Stimulated activated CD4-positive, alpha-beta T cell treated with anti-CD3 and anti-CD28 coated beads, Interleukin-15, amount 100 ng/mL, for 24 hours (primary cell): ENCODE measurements at regions not wholly inside any gene's neighbourhood (a gene's known extent, or its start where the extent isn't known, plus 50 kb on each side); places are given as distances from the start of the nearest gene placed in this dataset.
"Not testable (repeated sequence)": the region's sequence is repeated elsewhere in the genome, so short reads cannot be mapped to it uniquely, and the experiment has no call there.

Experiments used
- DNase-seq: peaks from one replicate; pipeline ENCODE4 v3.0.0-alpha.2; 2020

- DNase-seq = no peak
Observed at GRCh38 chr2:193219413-193219812, 1024.7 kb upstream of the TMEFF2 start.

DNA sequence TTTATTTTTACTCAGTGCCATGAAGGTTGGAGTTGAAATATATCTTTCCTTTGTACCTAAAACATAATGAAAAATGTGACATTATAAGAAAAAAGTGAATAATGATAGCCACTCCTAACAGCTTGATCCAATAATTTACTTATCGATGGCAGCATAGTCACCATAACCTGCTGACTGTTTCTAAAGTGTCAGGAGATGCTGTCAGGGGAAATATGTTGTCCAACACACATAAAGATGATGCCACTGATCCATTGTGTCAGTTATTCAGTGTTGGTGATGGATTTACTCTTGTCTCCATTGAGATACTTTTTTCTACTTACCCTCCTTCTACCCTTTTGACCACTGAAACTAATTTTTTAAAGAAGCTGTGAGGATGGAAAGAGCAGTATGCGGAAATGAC is 1006.9 kb upstream of the TMEFF2 start:
- no peak for DNase-seq

DNA sequence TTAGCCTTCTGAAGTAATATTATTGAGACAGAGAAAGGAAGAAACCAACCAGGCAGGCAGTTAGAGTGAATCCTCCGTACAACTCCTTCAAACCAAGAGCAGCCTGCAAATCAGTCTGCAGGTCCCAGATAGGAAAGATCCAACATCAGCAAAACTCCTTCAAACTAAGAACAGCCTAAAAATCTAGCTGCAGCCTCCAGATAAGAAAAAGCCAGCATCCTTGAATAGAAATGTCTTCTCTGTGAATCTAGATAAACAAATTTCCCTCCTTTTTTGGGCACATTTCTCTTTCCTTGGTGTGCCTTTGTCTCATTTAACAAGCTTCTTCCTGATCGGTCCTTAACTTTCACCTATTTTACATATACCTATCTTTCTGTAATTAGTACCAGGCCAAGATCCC is 1004.6 kb upstream of the TMEFF2 start:
- DNase-seq = no peak

GRCh38 chr2:193187816-193188215 is 993.1 kb upstream of the TMEFF2 start:
- no peak for DNase-seq

GRCh38 chr2:193170981-193171380 is 976.2 kb upstream of the TMEFF2 start:
- DNase-seq = not testable (repeated sequence)

DNA sequence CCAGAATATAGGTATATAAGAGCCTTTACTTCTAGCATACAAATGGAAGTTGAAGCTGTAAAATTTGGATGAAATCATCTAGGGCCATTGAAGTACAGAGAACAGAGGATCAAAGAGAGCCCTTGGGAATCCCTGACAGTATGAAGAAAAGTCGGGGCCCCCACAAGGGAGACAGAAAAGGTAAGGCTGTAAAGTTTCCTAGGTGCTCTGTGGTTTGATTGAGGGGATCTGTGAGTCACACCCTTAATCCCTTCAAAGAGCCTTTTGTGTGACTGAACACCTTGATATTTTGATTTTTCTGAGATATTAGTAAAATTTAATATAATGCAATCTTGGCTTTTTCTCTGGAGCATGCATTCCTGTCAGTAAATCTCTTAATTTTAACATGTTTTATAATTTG is 961.7 kb upstream of the TMEFF2 start:
- no peak for DNase-seq

- no peak for DNase-seq
Observed at GRCh38 chr2:193154076-193154475, 959.3 kb upstream of the TMEFF2 start.

DNA sequence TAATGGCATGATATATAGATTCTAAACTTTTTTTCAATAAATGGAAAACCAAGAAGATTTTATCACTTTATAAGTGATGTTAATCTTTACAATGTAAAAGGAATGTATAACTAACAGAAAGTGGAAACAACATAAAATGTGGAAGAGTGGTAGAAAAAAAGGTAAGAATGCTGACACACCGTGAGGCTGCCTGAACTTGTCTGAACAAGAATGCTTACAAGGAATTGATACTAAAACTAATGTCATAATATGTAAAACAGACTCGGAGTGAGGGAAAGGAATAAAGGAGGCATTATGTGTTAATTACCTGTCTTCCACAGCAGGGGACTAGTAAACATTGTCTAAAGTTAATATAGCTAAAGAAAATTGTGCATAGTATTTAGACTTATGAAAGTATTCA is 958.8 kb upstream of the TMEFF2 start:
- DNase-seq = no peak

GRCh38 chr2:193142467-193142866 is 947.7 kb upstream of the TMEFF2 start:
- not testable (repeated sequence) for DNase-seq

DNA sequence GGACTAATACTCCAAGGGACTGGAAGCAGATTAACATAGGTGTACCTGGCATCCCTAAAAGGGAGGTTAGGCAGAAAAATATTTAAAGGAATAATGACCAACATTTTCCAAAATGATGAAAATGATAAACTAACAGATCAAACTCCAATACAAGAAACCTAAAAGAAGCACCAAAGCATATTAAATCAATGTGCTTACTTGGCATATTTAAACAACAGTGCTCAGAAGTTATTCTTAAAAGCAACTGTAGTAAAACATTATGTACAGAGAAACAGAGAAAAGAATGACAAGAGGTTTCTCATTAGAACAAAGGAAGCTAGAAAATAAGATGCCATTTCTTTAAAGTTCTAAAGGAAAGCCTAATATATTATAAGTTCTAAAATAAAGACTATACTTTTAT is 947.3 kb upstream of the TMEFF2 start:
- no peak for DNase-seq

GRCh38 chr2:193140895-193141294 is 946.2 kb upstream of the TMEFF2 start:
- DNase-seq = not testable (repeated sequence)

DNA sequence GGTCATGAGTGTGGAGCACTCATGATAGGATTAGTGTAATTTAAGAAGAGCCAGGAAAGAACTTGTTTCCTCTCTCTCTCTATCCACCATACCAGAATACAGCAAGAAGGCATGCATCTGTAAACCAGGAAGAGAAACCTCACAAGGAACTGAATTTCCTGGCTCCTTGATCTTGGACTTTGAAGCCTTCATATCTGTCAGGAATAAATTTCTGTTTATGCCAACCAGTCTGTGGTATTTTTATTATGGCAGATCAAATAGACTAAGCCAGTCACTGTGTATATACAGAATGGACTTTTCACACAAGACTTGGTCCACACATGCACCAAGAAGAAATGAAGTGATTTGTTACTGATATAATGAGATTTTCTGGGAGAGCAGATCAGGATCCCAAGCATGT is 930.1 kb upstream of the TMEFF2 start:
- no peak for DNase-seq

DNA sequence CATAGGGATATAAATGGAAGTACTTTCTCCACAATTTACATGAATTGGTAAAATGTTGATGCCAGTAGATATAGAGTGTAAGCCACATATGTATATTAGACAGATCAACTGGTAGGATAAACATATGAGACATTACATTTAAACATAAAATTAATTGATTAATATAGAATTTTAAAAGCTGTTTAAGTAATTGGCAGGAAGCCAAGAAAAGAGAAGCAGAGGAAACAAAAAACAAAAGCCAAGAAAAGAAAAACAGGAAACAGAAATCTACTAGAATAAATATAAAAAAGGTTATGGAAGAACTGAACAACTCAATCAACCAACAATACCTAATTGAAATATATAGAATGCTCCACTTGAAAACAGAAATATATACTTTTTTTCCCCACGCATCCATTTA is 920.1 kb upstream of the TMEFF2 start:
- DNase-seq = no peak

GRCh38 chr2:193112986-193113385 is 918.3 kb upstream of the TMEFF2 start:
- no peak for DNase-seq

DNA sequence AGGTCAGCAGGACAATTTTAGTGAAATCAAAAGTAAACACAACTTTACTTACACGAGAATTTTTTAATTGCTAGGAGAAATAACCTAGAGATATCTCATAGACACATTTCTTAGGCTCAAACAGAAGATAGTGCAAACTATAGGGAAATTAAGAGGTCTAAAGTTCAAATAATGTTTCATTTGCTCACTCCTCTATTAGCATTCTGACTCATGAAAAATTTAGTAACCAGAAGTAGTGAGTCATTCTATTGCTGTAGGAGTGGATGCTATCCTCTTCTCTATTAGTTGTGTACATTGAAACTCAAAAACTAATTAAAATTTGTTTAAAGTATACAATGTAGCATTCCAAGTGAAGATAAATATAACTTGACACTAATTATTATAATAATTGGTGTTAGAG is 908.3 kb upstream of the TMEFF2 start:
- DNase-seq = no peak

- no peak for DNase-seq
Observed at GRCh38 chr2:193101591-193101990, 906.9 kb upstream of the TMEFF2 start.

DNA sequence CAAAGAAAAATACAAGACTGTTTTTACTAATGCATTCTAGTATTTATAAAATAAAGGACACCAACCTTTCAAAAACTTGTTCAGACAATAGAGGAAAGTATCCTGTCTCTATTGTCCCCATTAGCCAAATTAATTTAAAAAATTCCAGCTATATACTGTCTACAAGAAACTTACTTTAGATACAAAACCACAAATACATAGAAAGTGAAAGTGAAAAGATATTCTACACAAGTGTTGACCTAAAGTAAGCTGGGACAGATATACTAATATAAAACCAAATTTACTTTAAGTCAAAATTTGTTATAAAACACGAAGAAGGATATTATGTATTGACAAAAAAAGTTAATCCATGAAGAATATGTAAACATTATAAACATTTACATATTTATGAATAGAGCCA is 893.3 kb upstream of the TMEFF2 start:
- DNase-seq = no peak

- DNase-seq = no peak
Observed at GRCh38 chr2:193076995-193077394, 882.3 kb upstream of the TMEFF2 start.

DNA sequence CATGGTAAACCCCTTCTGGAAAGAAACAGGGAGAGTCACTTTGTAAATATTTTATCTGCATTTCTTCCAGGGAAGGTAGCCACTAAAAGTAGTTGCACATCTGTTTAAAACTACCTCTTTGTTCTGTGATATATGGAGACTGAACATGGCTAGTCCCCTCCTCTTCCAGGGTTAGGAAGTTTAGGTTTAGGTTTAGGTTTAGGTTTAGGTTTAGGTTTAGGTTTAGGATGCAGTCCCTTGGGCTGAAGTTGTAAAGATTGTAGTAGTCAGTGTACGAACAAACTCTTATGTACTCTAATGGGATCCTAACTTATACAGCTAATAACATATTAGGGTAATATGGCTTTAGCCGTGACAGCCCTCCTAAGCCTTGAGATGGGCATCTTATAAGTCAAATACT is 880.2 kb upstream of the TMEFF2 start:
- DNase-seq = no peak

DNA sequence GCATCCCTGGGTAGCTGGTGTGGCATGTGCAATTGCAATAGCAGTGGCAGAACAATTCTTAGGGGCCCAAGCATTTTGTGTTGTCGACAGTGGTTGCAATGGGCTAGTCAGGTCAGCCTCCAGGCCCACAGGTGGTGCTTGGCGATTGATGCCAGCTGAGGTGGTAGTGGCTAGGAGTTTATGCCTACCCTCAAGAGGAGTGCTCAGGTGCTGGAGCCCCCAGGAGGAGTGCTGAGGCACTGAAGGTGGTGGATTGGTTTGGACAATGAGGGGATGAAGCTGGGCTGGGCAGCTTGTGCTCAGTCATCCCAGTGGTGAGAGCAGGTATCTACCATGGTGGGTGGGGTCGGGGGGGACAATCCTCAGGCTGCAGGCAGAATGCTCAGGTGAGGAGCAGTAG is 877.9 kb upstream of the TMEFF2 start:
- DNase-seq = no peak

GRCh38 chr2:193025556-193025955 is 830.8 kb upstream of the TMEFF2 start:
- not testable (repeated sequence) for DNase-seq

DNA sequence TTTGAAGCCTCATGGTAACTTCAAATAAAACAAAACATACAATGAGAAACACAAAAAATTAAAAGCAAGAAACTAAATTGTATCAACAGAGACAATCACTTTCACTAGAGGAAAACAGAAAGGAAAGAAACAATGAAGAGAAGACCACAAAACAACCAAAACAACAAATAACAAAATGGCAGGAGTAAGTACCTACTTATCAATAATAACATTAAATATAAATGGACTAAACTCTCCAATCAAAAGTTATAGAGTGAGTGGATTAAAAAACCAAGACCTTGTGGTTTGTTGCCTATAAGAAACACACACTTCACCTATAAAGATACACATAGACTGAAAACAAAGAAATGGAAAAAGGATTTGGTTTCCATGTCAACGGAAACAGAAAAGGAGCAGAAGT is 830.1 kb upstream of the TMEFF2 start:
- no peak for DNase-seq

DNA sequence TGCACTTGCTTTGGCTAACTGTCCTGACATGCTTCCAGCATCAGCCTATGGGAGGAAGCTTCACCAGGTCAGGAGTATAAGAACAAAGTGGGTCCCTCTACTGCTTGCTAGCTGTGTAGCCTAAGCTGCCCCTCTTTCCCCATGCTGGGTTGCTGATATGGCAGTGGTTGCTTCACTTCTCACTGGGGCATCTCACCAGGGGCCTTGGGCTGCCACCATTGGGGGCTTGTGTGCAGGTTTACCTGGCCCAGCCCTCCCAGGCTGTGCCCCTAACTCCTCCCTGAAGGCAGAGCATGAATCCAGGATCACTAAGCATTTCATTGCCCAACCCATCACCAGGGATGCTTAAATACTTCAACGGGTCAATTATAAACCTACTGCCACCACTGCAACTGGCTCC is 817.1 kb upstream of the TMEFF2 start:
- no peak for DNase-seq

DNA sequence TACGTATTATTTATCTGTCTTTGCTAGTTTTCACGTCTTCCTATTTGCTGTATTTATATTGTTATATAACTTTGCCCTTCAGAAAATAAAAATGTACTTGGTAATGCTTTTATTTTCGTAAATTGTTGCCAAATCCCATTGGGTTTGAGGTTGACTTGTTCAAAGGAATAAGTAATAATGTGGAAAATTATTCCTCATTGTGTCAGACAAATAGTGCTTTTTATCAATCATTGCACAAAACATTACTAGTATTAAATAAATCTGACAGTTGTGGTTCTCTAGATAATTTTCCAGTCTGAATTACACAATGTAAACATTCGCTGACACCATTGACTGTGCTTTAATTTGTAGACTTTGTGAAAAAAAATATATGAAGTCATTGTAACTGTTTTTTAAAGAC is 798.3 kb upstream of the TMEFF2 start:
- no peak for DNase-seq

DNA sequence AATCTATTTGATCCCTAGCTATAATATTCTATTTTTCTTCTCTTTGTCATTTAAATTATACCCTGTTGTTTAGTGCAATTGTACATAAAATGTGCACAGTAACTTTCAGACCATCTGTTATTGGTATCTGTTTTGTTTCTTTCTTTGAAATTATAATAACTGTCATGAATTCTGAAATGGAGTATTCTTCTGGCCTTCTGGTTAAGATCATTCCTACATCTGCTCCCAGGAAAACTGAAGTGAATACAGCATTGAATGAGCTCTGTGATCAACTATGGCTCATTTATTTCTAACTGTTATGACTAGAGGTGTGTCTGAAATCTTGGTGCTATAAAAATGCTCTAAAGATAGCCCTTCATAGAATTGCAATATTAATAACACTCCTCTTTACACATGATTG is 788.4 kb upstream of the TMEFF2 start:
- no peak for DNase-seq

DNA sequence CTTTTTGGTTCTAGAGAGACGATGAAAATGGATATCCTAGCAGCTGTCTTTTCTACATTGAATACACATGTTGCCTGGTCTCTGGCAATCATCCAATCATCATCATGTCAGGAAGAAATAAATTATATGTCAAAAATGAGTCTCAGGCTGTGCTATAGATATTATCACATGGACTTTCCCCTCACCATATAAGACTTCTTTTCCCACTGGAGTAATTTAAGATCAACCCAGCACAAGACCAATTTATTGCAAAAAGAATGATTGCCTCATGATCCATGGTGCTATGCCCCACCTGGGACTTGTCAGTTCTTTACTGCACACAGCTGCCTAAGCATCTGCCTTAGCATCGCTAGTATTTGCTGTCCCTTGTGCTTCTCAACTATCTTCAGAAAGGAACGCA is 783.7 kb upstream of the TMEFF2 start:
- no peak for DNase-seq
